Thyroid gland (tissue), 4 donors: ENCODE measurements at regions not wholly inside any gene's neighbourhood (a gene's known extent, or its start where the extent isn't known, plus 50 kb on each side); places are given as distances from the start of the nearest gene placed in this dataset.

Experiments
- POLR2A ChIP-seq, 2 donors: fragments of 450-650 bp; IDR thresholded peaks; one replicate each; pipeline ENCODE4 v1.6.1; 2017; ENCODE audit warnings: antibody characterized with exemption in 2 of 2, mild to moderate bottlenecking in 2 of 2, moderate library complexity in 1 of 2
- TF ChIP-seq, protein P1 (sequence below), 6 experiments: fragments of 200-600 bp in 3 of 6; fragments of 450-650 bp in 3 of 6; sonication (generic) in 3 of 6; IDR thresholded peaks; one replicate each; pipeline ENCODE4 v1.5.1; 2016 to 2019; ENCODE audit warnings: antibody characterized with exemption in 6 of 6, mild to moderate bottlenecking in 2 of 6, inconsistent platforms in 1 of 6, moderate library complexity in 1 of 6

DNA sequence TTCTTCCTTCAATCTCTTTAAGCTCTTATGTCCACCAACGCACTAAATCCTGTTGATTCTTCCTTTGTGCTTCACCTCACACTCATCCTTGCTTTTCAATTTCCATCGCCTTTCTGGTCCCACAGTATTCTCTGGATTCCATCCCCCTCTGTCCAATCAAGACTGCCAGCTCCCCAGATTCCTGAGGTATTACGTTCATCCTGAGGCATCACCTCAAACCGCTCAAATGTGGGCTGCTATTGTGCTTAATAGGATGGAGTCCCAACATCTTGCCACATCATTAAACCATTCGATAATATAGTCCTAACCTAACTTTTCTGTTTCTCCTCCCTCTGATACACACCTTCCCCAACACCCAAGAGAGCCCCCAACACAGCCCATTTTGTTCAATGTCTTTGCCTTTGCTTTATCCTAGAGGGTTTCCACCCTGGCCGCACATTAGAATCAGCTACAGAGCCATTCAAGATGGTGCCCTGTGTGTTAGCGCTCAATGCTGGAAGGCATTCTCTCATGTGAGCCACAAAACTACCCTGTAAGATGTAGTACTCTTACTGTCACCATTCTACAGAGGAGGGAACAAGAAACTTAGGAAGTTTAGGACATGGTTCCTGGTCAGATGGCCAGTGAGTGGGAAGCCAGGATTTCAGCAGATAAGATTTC, 79.5 kb upstream of the LEP start:
- TF ChIP-seq, protein P1, sequence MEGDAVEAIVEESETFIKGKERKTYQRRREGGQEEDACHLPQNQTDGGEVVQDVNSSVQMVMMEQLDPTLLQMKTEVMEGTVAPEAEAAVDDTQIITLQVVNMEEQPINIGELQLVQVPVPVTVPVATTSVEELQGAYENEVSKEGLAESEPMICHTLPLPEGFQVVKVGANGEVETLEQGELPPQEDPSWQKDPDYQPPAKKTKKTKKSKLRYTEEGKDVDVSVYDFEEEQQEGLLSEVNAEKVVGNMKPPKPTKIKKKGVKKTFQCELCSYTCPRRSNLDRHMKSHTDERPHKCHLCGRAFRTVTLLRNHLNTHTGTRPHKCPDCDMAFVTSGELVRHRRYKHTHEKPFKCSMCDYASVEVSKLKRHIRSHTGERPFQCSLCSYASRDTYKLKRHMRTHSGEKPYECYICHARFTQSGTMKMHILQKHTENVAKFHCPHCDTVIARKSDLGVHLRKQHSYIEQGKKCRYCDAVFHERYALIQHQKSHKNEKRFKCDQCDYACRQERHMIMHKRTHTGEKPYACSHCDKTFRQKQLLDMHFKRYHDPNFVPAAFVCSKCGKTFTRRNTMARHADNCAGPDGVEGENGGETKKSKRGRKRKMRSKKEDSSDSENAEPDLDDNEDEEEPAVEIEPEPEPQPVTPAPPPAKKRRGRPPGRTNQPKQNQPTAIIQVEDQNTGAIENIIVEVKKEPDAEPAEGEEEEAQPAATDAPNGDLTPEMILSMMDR (IDR thresholded peaks at IDR 0.05), result no peak
- TF ChIP-seq POLR2A (IDR thresholded peaks at IDR 0.05), result no peak
